ENCODE measurements at regions not wholly inside any gene's neighbourhood (a gene's known extent, or its start where the extent isn't known, plus 50 kb on each side); places are given as distances from the start of the nearest gene placed in this dataset.

- TF ChIP-seq CTCF (IDR thresholded peaks at IDR 0.05; ENCODE audit: extremely low read depth, missing control alignments) = no peak
- no peak for DNase-seq (ENCODE audit: low spot score)
Measured at GRCh38 chr22:49437956-49438355, 389.7 kb downstream of the BRD1 start.

- no peak for DNase-seq (ENCODE audit: low spot score)
Measured at GRCh38 chr22:49437356-49437755, 390.3 kb downstream of the BRD1 start.

GRCh38 chr22:49436056-49436455 is 391.6 kb downstream of the BRD1 start:
- no peak for DNase-seq (ENCODE audit: low spot score)
- TF ChIP-seq CTCF (IDR thresholded peaks at IDR 0.05; ENCODE audit: extremely low read depth, missing control alignments) = no peak

More at GRCh38 chr22:49437356-49437755, 390.3 kb downstream of the BRD1 start:
- no peak for TF ChIP-seq CTCF (IDR thresholded peaks at IDR 0.05; ENCODE audit: extremely low read depth, missing control alignments)

- TF ChIP-seq CTCF (IDR thresholded peaks at IDR 0.05; ENCODE audit: extremely low read depth, missing control alignments) = no peak
- no peak for DNase-seq (ENCODE audit: low spot score)
Measured at GRCh38 chr22:49435596-49435995, 392.1 kb downstream of the BRD1 start.

- TF ChIP-seq CTCF (IDR thresholded peaks at IDR 0.05; ENCODE audit: extremely low read depth, missing control alignments) = no peak
- no peak for DNase-seq (ENCODE audit: low spot score)
Measured at GRCh38 chr22:49433717-49434611, 393.7 kb downstream of the BRD1 start.

GRCh38 chr22:49432897-49433443 is 394.7 kb downstream of the BRD1 start:
- DNase-seq (ENCODE audit: low spot score) = no peak
- TF ChIP-seq CTCF (IDR thresholded peaks at IDR 0.05; ENCODE audit: extremely low read depth, missing control alignments) = no peak

- no peak for DNase-seq (ENCODE audit: low spot score)
- TF ChIP-seq CTCF (IDR thresholded peaks at IDR 0.05; ENCODE audit: extremely low read depth, missing control alignments) = no peak
Measured at GRCh38 chr22:49432211-49432896, 395.3 kb downstream of the BRD1 start.

All from GM20000 (cell line).